IMR-90 (cell line): ENCODE measurements at regions not wholly inside any gene's neighbourhood (a gene's known extent, or its start where the extent isn't known, plus 50 kb on each side); places are given as distances from the start of the nearest gene placed in this dataset.

Experiments
- ATAC-seq: fragments of 200-7000 bp; cut with Tn5 transposase; 2 replicates; pipeline ENCODE4 v1.9.1; 2020; ENCODE audit warnings: low read depth, mild to moderate bottlenecking, moderate library complexity
- BruUV-seq: library from RNA; stranded (reverse); fragments of 400-500 nt; replicated peaks from 2 replicates; lab custom pipeline; 2021; lab: Mats Ljungman, UMichigan
- CTCF ChIA-PET: fragments of 300-600 bp; formaldehyde crosslinking; extraction: SDS; loops from one replicate; lab custom pipeline; 2021; ENCODE audit warnings: antibody characterized with exemption; lab: Yijun Ruan, JAX
- POLR2A ChIA-PET: fragments of 300-600 bp; sonication (Branson Sonifier 250); formaldehyde crosslinking; loops from one replicate; lab custom pipeline; 2022; ENCODE audit warnings: antibody characterized with exemption; ENCODE audit not compliant: unreplicated experiment; lab: Charles Lee
- DNase-seq: peaks from one replicate; pipeline ENCODE4 v3.0.0; 2013
- H2AFZ ChIP-seq: replicated peaks from 2 replicates; pipeline ENCODE3; 2013; ENCODE audit warnings: low read length, mild to moderate bottlenecking; ENCODE audit not compliant: poor library complexity
- H2AK5ac ChIP-seq: 2 replicates; pipeline ENCODE4 v1.6.1; 2013; ENCODE audit warnings: low read depth, low read length, inconsistent platforms
- H2AK9ac ChIP-seq: replicated peaks from 2 replicates; pipeline ENCODE3; 2013; ENCODE audit warnings: mild to moderate bottlenecking, low read depth, low read length, moderate library complexity; ENCODE audit not compliant: poor library complexity
- H2BK120ac ChIP-seq: 2 replicates; pipeline ENCODE4 v1.6.1; 2013; ENCODE audit warnings: low read depth, low read length, inconsistent platforms
- H2BK15ac ChIP-seq: 3 replicates; pipeline ENCODE4 v1.6.1; 2013; ENCODE audit warnings: low read depth, low read length, inconsistent platforms
- H2BK20ac ChIP-seq: 2 replicates; pipeline ENCODE4 v1.6.1; 2013; ENCODE audit warnings: low read depth, mild to moderate bottlenecking, inconsistent platforms, low read length, moderate library complexity
- H2BK5ac ChIP-seq: 2 replicates; pipeline ENCODE4 v1.6.1; 2013; ENCODE audit warnings: mild to moderate bottlenecking, low read depth, low read length, inconsistent platforms; ENCODE audit not compliant: poor library complexity, severe bottlenecking
- H3K14ac ChIP-seq: replicated peaks from 2 replicates; pipeline ENCODE4 v1.6.1; 2013; ENCODE audit warnings: low read depth, low read length, inconsistent platforms
- H3K18ac ChIP-seq: 2 replicates; pipeline ENCODE4 v1.6.1; 2013; ENCODE audit warnings: low read depth, low read length, control low read depth
- H3K23ac ChIP-seq: 2 replicates; pipeline ENCODE4 v1.6.1; 2013; ENCODE audit warnings: low read depth, low read length, inconsistent platforms
- H3K27ac ChIP-seq: 2 replicates; pipeline ENCODE4 v1.5.1; 2013; ENCODE audit warnings: mild to moderate bottlenecking, control low read depth, low read length; ENCODE audit not compliant: insufficient read depth
- H3K27me3 ChIP-seq: 2 replicates; pipeline ENCODE4 v1.6.1; 2013; ENCODE audit warnings: low read length; ENCODE audit not compliant: control insufficient read depth, insufficient read depth
- H3K36me3 ChIP-seq: 2 replicates; pipeline ENCODE4 v1.6.1; 2013; ENCODE audit warnings: low read length, mixed read lengths; ENCODE audit not compliant: control insufficient read depth, insufficient read depth
- H3K4ac ChIP-seq: 2 replicates; pipeline ENCODE4 v1.6.1; 2013; ENCODE audit warnings: low read depth, low read length, inconsistent platforms
- H3K4me1 ChIP-seq: 2 replicates; pipeline ENCODE4 v1.6.1; 2013; ENCODE audit warnings: low read length, mixed read lengths; ENCODE audit not compliant: control insufficient read depth, insufficient read depth
- H3K4me2 ChIP-seq: 2 replicates; pipeline ENCODE4 v1.6.1; 2013; ENCODE audit warnings: low read depth, mild to moderate bottlenecking, control low read depth, low read length, moderate library complexity
- H3K4me3 ChIP-seq: 2 replicates; pipeline ENCODE4 v1.5.1; 2013; ENCODE audit warnings: low read depth, mild to moderate bottlenecking, control low read depth, low read length, moderate library complexity; ENCODE audit not compliant: insufficient read depth
- H3K56ac ChIP-seq: 2 replicates; pipeline ENCODE4 v1.6.1; 2013; ENCODE audit warnings: low read length, inconsistent platforms; ENCODE audit not compliant: insufficient read depth; ENCODE audit errors: extremely low read depth
- H3K79me1 ChIP-seq, 2 experiments: 2 replicates each; pipeline ENCODE4 v1.6.1; 2013; ENCODE audit warnings: low read length in 2 of 2, inconsistent platforms in 1 of 2, low read depth in 1 of 2
- H3K9ac ChIP-seq: 2 replicates; pipeline ENCODE4 v1.6.1; 2013; ENCODE audit warnings: low read depth, low read length, control low read depth
- H3K9me1 ChIP-seq: 2 replicates; pipeline ENCODE4 v1.6.1; 2013; ENCODE audit warnings: low read length, inconsistent platforms; ENCODE audit not compliant: insufficient read depth
- H3K9me3 ChIP-seq: 2 replicates; pipeline ENCODE4 v1.6.1; 2013; ENCODE audit warnings: low read length; ENCODE audit not compliant: control insufficient read depth, insufficient read depth
- H4K20me1 ChIP-seq: 2 replicates; pipeline ENCODE4 v1.6.1; 2013; ENCODE audit warnings: low read length, inconsistent platforms; ENCODE audit not compliant: insufficient read depth
- H4K5ac ChIP-seq: 2 replicates; pipeline ENCODE4 v1.6.1; 2013; ENCODE audit warnings: mild to moderate bottlenecking, low read depth, low read length, control low read depth
- H4K8ac ChIP-seq, 2 experiments: 2 replicates each; pipeline ENCODE4 v1.6.1; 2013; ENCODE audit warnings: low read depth in 2 of 2, low read length in 2 of 2, control low read depth in 1 of 2, inconsistent platforms in 1 of 2
- H4K91ac ChIP-seq: 2 replicates; pipeline ENCODE4 v1.6.1; 2013; ENCODE audit warnings: low read depth, low read length, inconsistent platforms; ENCODE audit not compliant: insufficient read depth
- BHLHE40 ChIP-seq: fragments of 150-350 bp; IDR thresholded peaks from 2 replicates; pipeline ENCODE4 v1.6.1; 2016; ENCODE audit warnings: mild to moderate bottlenecking, low read depth, low read length
- CEBPB ChIP-seq: IDR thresholded peaks from 2 replicates; pipeline ENCODE4 v1.6.1; 2012; ENCODE audit warnings: low read depth, low read length, improper control_type of control experiment
- CHD1 ChIP-seq: IDR thresholded peaks from 2 replicates; pipeline ENCODE4 v1.6.1; 2012; ENCODE audit warnings: low read depth, low read length, improper control_type of control experiment
- CTCF ChIP-seq: conservative IDR thresholded peaks from 2 replicates; pipeline ENCODE4 v1.5.1; 2012; ENCODE audit warnings: mild to moderate bottlenecking, low read depth, low read length, improper control_type of control experiment
- ELK1 ChIP-seq: fragments of 150-350 bp; IDR thresholded peaks from 2 replicates; pipeline ENCODE4 v1.6.1; 2016; ENCODE audit warnings: low read depth, mild to moderate bottlenecking, low read length, moderate library complexity, borderline replicate concordance
- FOS ChIP-seq: fragments of 150-350 bp; IDR thresholded peaks from 2 replicates; pipeline ENCODE4 v1.6.1; 2016; ENCODE audit warnings: low read depth, low read length
- MAFK ChIP-seq: IDR thresholded peaks from 2 replicates; pipeline ENCODE4 v1.6.1; 2012; ENCODE audit warnings: low read depth, low read length, improper control_type of control experiment
- NFE2L2 ChIP-seq: fragments of 150-350 bp; IDR thresholded peaks from 2 replicates; pipeline ENCODE4 v1.6.1; 2016; ENCODE audit warnings: low read depth, mild to moderate bottlenecking, low read length
- RAD21 ChIP-seq: IDR thresholded peaks from 2 replicates; pipeline ENCODE4 v1.6.1; 2012; ENCODE audit warnings: low read length, improper control_type of control experiment
- RCOR1 ChIP-seq: IDR thresholded peaks from 2 replicates; pipeline ENCODE4 v1.6.1; 2012; ENCODE audit warnings: mild to moderate bottlenecking, low read length, improper control_type of control experiment; ENCODE audit not compliant: insufficient replicate concordance
- RFX5 ChIP-seq: IDR thresholded peaks from 2 replicates; pipeline ENCODE4 v1.8.0; 2012; ENCODE audit warnings: low read depth, mild to moderate bottlenecking, low read length, moderate library complexity
- SMC3 ChIP-seq: fragments of 150-350 bp; IDR thresholded peaks from 2 replicates; pipeline ENCODE4 v1.6.1; 2016; ENCODE audit warnings: low read depth, mild to moderate bottlenecking, antibody characterized with exemption, low read length, moderate library complexity
- WGBS, 2 experiments: methylation state at CpG; one replicate each; pipeline versions ENCODE4 v1.1.5 to v1.1.7; 2013; ENCODE audit warnings: missing lambda C conversion rate in 2 of 2; ENCODE audit not compliant: insufficient read length in 1 of 2; ENCODE audit errors: extremely low coverage in 2 of 2; 5-methylcytosine and 5-hydroxymethylcytosine counted together
- dilution Hi-C: fragments of 300-500 bp; cut with HindIII; formaldehyde crosslinking; loops from one replicate; pipeline ENCODE4 v1.14.3; 2018; ENCODE audit warnings: low sequenced_read_pairs; ENCODE audit not compliant: unreplicated experiment
- in situ Hi-C: fragments of 300-500 bp; cut with MboI; formaldehyde crosslinking; loops from 3 replicates; pipeline ENCODE4 v1.14.3; 2019; ENCODE audit warnings: low sequenced_read_pairs, inconsistent platforms, mixed read lengths
- intact Hi-C: fragments of 100-400 bp; cut with micrococcal nuclease; formaldehyde crosslinking; loops from 2 replicates; pipeline ENCODE4 v1.10.0; 2022

GRCh38 chr1:38680801-38681510 lies 178.6 kb downstream of the RRAGC start:
- H2BK15ac ChIP-seq: no peak overlapping the region
- H3K9me1 ChIP-seq: no peaks in the 10 kb centered on the region
- H3K4ac ChIP-seq: no peak overlapping the region
- no peak overlapping the region for H4K8ac ChIP-seq
- H3K79me1 ChIP-seq: no peaks in the 10 kb centered on the region
- CTCF ChIA-PET: no interaction called here
- intact Hi-C loops (no loop called here), in situ Hi-C loops (no loop called here), dilution Hi-C loops (no loop called here)
- no peak overlapping the region for H2BK120ac ChIP-seq
- ATAC-seq (no peak), DNase-seq (no peak)
- H2BK20ac ChIP-seq: no peak overlapping the region
- no peak overlapping the region for H3K9ac ChIP-seq
- no peaks in the 10 kb centered on the region for H4K20me1 ChIP-seq
- WGBS, 2 experiments: no CpG with 5 or more reads among the region's 5 CpGs
- H3K23ac ChIP-seq: no peak overlapping the region
- no peak overlapping the region for H2AFZ ChIP-seq
- no peak overlapping the region for H4K91ac ChIP-seq
- H3K4me2 ChIP-seq: no peak overlapping the region
- no peak overlapping the region for H3K18ac ChIP-seq
- POLR2A ChIA-PET: no interaction called here
- no peak overlapping the region for H2BK5ac ChIP-seq
- H3K36me3 ChIP-seq: no peaks in the 10 kb centered on the region
- no peak overlapping the region for H2AK5ac ChIP-seq
- no peaks in the 10 kb centered on the region for H3K4me1 ChIP-seq
- H3K9me3 ChIP-seq: no peaks in the 10 kb centered on the region
- H3K27ac ChIP-seq: no peak overlapping the region
- no peak overlapping the region for H3K14ac ChIP-seq
- TF ChIP-seq RFX5: no peak
- no peak for TF ChIP-seq CHD1
- no peak for TF ChIP-seq ELK1
- TF ChIP-seq MAFK: no peak
- no peak for TF ChIP-seq NFE2L2
- no peak for TF ChIP-seq CTCF
- no peak for TF ChIP-seq CEBPB
- TF ChIP-seq SMC3: no peak
- TF ChIP-seq BHLHE40: no peak
- no peak for TF ChIP-seq RAD21
- no peak for TF ChIP-seq FOS
- no peak for TF ChIP-seq RCOR1
- no peak overlapping the region for H2AK9ac ChIP-seq
- no peak overlapping the region for H3K56ac ChIP-seq
- H4K5ac ChIP-seq: no peak overlapping the region
- BruUV-seq: no TSS peak
- H3K4me3 ChIP-seq: no peak overlapping the region
- no peaks in the 10 kb centered on the region for H3K27me3 ChIP-seq
